SK-N-SH (cell line): ENCODE measurements at regions not wholly inside any gene's neighbourhood (a gene's known extent, or its start where the extent isn't known, plus 50 kb on each side); places are given as distances from the start of the nearest gene placed in this dataset.

Source experiments
- FOXM1 ChIP-seq: IDR thresholded peaks from 2 replicates; pipeline ENCODE4 v1.4.0; 2012; ENCODE audit warnings: low read depth, mild to moderate bottlenecking
- GABPA ChIP-seq: IDR thresholded peaks from 2 replicates; pipeline ENCODE4 v1.4.0; 2012; ENCODE audit warnings: low read depth, mild to moderate bottlenecking
- MAX ChIP-seq: IDR thresholded peaks from 2 replicates; pipeline ENCODE4 v1.4.0; 2012; ENCODE audit warnings: low read depth
- NRF1 ChIP-seq: IDR thresholded peaks from 2 replicates; pipeline ENCODE4 v1.6.1; 2012; ENCODE audit warnings: low read depth, mild to moderate bottlenecking, low read length
- PBX3 ChIP-seq: IDR thresholded peaks from 2 replicates; pipeline ENCODE4; 2012
- POLR2AphosphoS5 ChIP-seq: IDR thresholded peaks from 2 replicates; pipeline ENCODE4 v1.6.1; 2012; ENCODE audit warnings: low read depth, low read length
- RXRA ChIP-seq: IDR thresholded peaks from 2 replicates; pipeline ENCODE4 v1.4.0; 2012; ENCODE audit warnings: low read depth, mild to moderate bottlenecking, borderline replicate concordance
- SMC3 ChIP-seq: IDR thresholded peaks from 2 replicates; pipeline ENCODE4 v1.6.1; 2012; ENCODE audit warnings: low read depth, low read length, improper control_type of control experiment
- TF ChIP-seq, protein P1 (sequence below): fragments of 200-600 bp; sonication (generic); IDR thresholded peaks from 2 replicates; pipeline ENCODE4 v1.6.1; 2017; ENCODE audit warnings: antibody characterized with exemption, mild to moderate bottlenecking, moderate library complexity
- TF ChIP-seq, protein P2 (sequence below): IDR thresholded peaks from 2 replicates; pipeline ENCODE4 v1.6.1; 2012; ENCODE audit warnings: mild to moderate bottlenecking, low read depth, low read length, moderate library complexity

- TF ChIP-seq, protein P1, sequence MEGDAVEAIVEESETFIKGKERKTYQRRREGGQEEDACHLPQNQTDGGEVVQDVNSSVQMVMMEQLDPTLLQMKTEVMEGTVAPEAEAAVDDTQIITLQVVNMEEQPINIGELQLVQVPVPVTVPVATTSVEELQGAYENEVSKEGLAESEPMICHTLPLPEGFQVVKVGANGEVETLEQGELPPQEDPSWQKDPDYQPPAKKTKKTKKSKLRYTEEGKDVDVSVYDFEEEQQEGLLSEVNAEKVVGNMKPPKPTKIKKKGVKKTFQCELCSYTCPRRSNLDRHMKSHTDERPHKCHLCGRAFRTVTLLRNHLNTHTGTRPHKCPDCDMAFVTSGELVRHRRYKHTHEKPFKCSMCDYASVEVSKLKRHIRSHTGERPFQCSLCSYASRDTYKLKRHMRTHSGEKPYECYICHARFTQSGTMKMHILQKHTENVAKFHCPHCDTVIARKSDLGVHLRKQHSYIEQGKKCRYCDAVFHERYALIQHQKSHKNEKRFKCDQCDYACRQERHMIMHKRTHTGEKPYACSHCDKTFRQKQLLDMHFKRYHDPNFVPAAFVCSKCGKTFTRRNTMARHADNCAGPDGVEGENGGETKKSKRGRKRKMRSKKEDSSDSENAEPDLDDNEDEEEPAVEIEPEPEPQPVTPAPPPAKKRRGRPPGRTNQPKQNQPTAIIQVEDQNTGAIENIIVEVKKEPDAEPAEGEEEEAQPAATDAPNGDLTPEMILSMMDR, result no peak
- TF ChIP-seq GABPA (no peak), FOXM1 (no peak), RXRA (no peak), MAX (no peak), SMC3 (no peak), POLR2AphosphoS5 (no peak), NRF1 (no peak), PBX3 (no peak)
- TF ChIP-seq, protein P2, sequence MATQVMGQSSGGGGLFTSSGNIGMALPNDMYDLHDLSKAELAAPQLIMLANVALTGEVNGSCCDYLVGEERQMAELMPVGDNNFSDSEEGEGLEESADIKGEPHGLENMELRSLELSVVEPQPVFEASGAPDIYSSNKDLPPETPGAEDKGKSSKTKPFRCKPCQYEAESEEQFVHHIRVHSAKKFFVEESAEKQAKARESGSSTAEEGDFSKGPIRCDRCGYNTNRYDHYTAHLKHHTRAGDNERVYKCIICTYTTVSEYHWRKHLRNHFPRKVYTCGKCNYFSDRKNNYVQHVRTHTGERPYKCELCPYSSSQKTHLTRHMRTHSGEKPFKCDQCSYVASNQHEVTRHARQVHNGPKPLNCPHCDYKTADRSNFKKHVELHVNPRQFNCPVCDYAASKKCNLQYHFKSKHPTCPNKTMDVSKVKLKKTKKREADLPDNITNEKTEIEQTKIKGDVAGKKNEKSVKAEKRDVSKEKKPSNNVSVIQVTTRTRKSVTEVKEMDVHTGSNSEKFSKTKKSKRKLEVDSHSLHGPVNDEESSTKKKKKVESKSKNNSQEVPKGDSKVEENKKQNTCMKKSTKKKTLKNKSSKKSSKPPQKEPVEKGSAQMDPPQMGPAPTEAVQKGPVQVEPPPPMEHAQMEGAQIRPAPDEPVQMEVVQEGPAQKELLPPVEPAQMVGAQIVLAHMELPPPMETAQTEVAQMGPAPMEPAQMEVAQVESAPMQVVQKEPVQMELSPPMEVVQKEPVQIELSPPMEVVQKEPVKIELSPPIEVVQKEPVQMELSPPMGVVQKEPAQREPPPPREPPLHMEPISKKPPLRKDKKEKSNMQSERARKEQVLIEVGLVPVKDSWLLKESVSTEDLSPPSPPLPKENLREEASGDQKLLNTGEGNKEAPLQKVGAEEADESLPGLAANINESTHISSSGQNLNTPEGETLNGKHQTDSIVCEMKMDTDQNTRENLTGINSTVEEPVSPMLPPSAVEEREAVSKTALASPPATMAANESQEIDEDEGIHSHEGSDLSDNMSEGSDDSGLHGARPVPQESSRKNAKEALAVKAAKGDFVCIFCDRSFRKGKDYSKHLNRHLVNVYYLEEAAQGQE, result no peak
Observed at GRCh38 chr2:5467178-5467905, 224.8 kb upstream of the SOX11 start.
